ENCODE measurements at regions not wholly inside any gene's neighbourhood (a gene's known extent, or its start where the extent isn't known, plus 50 kb on each side); places are given as distances from the start of the nearest gene placed in this dataset.

DNA sequence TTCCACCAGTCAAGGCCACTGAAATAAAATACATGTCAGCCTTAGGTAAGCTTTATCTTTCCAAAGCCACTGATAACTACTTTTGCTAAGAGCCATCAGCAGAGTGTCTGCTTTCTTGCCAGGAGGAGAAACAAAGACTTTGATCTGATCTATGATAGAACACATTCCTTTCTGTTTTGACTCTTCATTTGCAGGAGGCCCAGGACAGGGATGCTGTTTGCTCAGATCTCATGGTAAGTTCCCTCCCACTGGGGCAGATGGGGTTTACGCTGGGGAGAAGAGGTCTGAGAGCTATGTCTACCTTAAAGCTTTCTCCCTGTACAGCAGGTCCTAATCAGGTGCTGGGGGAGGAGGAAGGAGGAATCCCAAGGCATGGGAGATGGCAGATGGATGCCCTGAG is 497.6 kb downstream of the NTRK2 start:
- ATAC-seq (ENCODE audit: low read depth) (no peak), DNase-seq (no peak)
- Histone ChIP-seq H2BK5ac (ENCODE audit: low read depth, low read length, poor library complexity, severe bottlenecking) (no peak overlapping the region), H3K23ac (ENCODE audit: low read depth, low read length) (no peak overlapping the region), H4K8ac (ENCODE audit: low read depth in 2 of 2, low read length in 2 of 2) (no peak overlapping the region), H2AK5ac (ENCODE audit: low read depth, low read length) (no peak overlapping the region), H2BK15ac (ENCODE audit: low read depth, low read length) (no peak overlapping the region), H3K18ac (ENCODE audit: low read depth, low read length) (no peak overlapping the region), H2BK120ac (ENCODE audit: low read depth, low read length) (no peak overlapping the region), H2BK20ac (ENCODE audit: low read depth, low read length) (no peak overlapping the region), H3K14ac (replicated peaks; ENCODE audit: low read depth, low read length) (no peak overlapping the region), H3K56ac (ENCODE audit: extremely low read depth, insufficient read depth, low read length) (no peak overlapping the region), H4K91ac (ENCODE audit: insufficient read depth, low read depth, low read length) (no peak overlapping the region), H3K9ac (ENCODE audit: low read depth, low read length) (no peak overlapping the region), H3K4me3 (ENCODE audit: insufficient read depth, low read depth, low read length) (no peak overlapping the region), H3K4me2 (ENCODE audit: low read depth, low read length) (no peak overlapping the region), H3K9me1 (ENCODE audit: insufficient read depth, low read length) (no peaks in the 10 kb centered on the region), H4K5ac (ENCODE audit: low read depth, low read length) (no peak overlapping the region), H2AK9ac (replicated peaks; ENCODE audit: low read depth, low read length, poor library complexity) (no peak overlapping the region), H3K4me1 (ENCODE audit: control insufficient read depth, insufficient read depth, low read length) (no peaks in the 10 kb centered on the region), H3K4ac (ENCODE audit: low read depth, low read length) (no peak overlapping the region), H3K9me3 (ENCODE audit: control insufficient read depth, insufficient read depth, low read length) (peaks cover 8% of the 10 kb centered on the region; the same call in 1 of the 2 replicates), H4K20me1 (ENCODE audit: insufficient read depth, low read length) (no peaks in the 10 kb centered on the region), H3K36me3 (ENCODE audit: control insufficient read depth, insufficient read depth, low read length) (no peaks in the 10 kb centered on the region), H3K79me1 (ENCODE audit: low read depth in 1 of 2, low read length in 2 of 2) (no peaks in the 10 kb centered on the region), H2AFZ (replicated peaks; ENCODE audit: low read length, poor library complexity) (no peak overlapping the region), H3K27ac (ENCODE audit: insufficient read depth, low read length) (no peak overlapping the region), H3K27me3 (ENCODE audit: control insufficient read depth, insufficient read depth, low read length) (no peaks in the 10 kb centered on the region)
- ChIA-PET POLR2A (ENCODE audit: unreplicated experiment) (no interaction called here), CTCF (no interaction called here)
- TF ChIP-seq CHD1 (IDR thresholded peaks at IDR 0.05; ENCODE audit: low read depth, low read length) (no peak), RAD21 (IDR thresholded peaks at IDR 0.05; ENCODE audit: low read length) (no peak), MAZ (IDR thresholded peaks at IDR 0.05; ENCODE audit: borderline replicate concordance, low read depth, low read length) (no peak), MXI1 (IDR thresholded peaks at IDR 0.05; ENCODE audit: borderline replicate concordance, low read depth, low read length) (no peak), FOS (IDR thresholded peaks at IDR 0.05; ENCODE audit: low read depth, low read length) (no peak), SMC3 (IDR thresholded peaks at IDR 0.05; ENCODE audit: low read depth, low read length) (no peak), POLR2A (IDR thresholded peaks at IDR 0.05; ENCODE audit: low read depth, low read length) (no peak), MAFK (IDR thresholded peaks at IDR 0.05; ENCODE audit: low read depth, low read length) (no peak), RCOR1 (IDR thresholded peaks at IDR 0.05; ENCODE audit: insufficient replicate concordance, low read length) (no peak), NFE2L2 (IDR thresholded peaks at IDR 0.05; ENCODE audit: low read depth, low read length) (no peak), RFX5 (IDR thresholded peaks at IDR 0.05; ENCODE audit: low read depth, low read length) (no peak), CEBPB (IDR thresholded peaks at IDR 0.05; ENCODE audit: low read depth, low read length) (no peak), BHLHE40 (IDR thresholded peaks at IDR 0.05; ENCODE audit: low read depth, low read length) (no peak)
- TF ChIP-seq, protein P1, sequence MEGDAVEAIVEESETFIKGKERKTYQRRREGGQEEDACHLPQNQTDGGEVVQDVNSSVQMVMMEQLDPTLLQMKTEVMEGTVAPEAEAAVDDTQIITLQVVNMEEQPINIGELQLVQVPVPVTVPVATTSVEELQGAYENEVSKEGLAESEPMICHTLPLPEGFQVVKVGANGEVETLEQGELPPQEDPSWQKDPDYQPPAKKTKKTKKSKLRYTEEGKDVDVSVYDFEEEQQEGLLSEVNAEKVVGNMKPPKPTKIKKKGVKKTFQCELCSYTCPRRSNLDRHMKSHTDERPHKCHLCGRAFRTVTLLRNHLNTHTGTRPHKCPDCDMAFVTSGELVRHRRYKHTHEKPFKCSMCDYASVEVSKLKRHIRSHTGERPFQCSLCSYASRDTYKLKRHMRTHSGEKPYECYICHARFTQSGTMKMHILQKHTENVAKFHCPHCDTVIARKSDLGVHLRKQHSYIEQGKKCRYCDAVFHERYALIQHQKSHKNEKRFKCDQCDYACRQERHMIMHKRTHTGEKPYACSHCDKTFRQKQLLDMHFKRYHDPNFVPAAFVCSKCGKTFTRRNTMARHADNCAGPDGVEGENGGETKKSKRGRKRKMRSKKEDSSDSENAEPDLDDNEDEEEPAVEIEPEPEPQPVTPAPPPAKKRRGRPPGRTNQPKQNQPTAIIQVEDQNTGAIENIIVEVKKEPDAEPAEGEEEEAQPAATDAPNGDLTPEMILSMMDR (conservative IDR thresholded peaks at IDR 0.05; ENCODE audit: low read depth, low read length), result no peak
- TF ChIP-seq, protein P2, sequence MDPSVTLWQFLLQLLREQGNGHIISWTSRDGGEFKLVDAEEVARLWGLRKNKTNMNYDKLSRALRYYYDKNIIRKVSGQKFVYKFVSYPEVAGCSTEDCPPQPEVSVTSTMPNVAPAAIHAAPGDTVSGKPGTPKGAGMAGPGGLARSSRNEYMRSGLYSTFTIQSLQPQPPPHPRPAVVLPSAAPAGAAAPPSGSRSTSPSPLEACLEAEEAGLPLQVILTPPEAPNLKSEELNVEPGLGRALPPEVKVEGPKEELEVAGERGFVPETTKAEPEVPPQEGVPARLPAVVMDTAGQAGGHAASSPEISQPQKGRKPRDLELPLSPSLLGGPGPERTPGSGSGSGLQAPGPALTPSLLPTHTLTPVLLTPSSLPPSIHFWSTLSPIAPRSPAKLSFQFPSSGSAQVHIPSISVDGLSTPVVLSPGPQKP (IDR thresholded peaks at IDR 0.05; ENCODE audit: borderline replicate concordance, low read depth, low read length), result no peak
- TF ChIP-seq, protein P3, sequence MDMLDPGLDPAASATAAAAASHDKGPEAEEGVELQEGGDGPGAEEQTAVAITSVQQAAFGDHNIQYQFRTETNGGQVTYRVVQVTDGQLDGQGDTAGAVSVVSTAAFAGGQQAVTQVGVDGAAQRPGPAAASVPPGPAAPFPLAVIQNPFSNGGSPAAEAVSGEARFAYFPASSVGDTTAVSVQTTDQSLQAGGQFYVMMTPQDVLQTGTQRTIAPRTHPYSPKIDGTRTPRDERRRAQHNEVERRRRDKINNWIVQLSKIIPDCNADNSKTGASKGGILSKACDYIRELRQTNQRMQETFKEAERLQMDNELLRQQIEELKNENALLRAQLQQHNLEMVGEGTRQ (IDR thresholded peaks at IDR 0.05; ENCODE audit: low read depth, low read length), result no peak
- WGBS, 2 experiments (ENCODE audit: extremely low coverage in 2 of 2, insufficient read length in 1 of 2), result no CpG with 5 or more reads among the region's 1 CpG
- dilution Hi-C loops (cut with HindIII; ENCODE audit: low sequenced_read_pairs, unreplicated experiment) (no loop called here), intact Hi-C loops (cut with micrococcal nuclease) (no loop called here), in situ Hi-C loops (cut with MboI; ENCODE audit: low sequenced_read_pairs) (no loop called here)
- BruUV-seq (replicated peaks), result no TSS peak
